GM19463 (cell line): ENCODE measurements at regions not wholly inside any gene's neighbourhood (a gene's known extent, or its start where the extent isn't known, plus 50 kb on each side); places are given as distances from the start of the nearest gene placed in this dataset.
"Not testable (repeated sequence)": the region's sequence is repeated elsewhere in the genome, so short reads cannot be mapped to it uniquely, and the experiment has no call there.

Experiments
- ATAC-seq: cut with Tn5 transposase; IDR thresholded peaks from one replicate; pipeline ENCODE4 v1.9.1; 2021; ENCODE audit warnings: mild to moderate bottlenecking, moderate library complexity; ENCODE audit not compliant: unreplicated experiment

DNA sequence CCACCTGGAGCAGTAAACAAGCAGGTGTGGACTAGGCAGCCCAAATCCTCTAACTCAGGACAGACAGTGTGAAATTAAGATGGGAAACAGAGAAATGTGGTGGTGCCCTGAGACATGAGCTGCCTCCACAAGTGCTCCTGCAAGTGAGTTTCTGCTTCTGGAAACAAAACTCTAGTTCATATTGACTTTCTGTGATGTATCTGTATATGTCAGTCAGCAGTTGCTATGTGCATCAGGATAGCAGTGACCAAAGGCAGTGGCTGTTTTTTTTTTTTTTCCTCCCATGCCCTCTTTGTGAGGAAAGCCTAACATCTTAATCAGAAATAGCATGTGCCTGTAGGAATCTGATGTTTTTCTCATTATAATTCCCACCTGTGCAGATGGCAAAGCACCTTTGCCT, 318.4 kb upstream of the SEMA6A start:
- ATAC-seq = no peak

DNA sequence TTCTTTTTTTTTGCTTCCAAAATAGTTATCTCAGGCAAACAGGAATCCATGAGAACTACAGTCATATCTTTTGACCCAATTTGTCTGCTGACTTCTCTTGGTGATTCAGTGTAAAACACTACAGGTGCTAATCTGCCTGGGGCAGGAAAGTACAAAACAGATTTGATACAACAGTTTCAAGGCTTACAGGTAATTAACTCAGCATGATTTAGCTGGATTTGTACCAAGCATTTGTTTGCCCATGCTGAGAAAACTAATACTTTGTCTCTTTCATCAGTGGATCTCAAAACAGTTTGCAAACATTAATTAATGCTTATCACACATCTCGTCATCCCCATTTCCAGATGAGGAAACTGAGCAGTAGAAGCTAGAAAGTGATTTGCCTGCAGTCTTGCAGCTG, 312.5 kb upstream of the SEMA6A start:
- no peak for ATAC-seq

DNA sequence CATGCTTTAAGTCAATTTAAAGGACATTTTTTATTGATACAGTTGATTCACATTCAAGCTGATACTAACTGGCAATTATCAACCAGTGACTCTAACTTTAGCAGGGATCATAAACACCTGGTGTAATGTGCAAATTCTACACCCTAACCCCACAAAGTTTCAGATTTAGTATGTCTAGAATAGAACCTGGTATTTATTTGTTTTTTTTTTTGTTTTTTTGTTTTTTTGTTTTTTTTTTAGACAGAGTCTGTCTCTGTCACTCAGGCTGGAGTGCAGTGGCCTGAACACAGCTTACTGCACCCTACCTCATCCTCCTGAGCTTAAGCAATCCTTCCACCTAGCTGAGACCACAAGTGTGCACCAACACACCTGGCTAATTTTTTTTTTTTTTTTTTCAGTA, 311.2 kb upstream of the SEMA6A start:
- ATAC-seq = peak; percentile 46

DNA sequence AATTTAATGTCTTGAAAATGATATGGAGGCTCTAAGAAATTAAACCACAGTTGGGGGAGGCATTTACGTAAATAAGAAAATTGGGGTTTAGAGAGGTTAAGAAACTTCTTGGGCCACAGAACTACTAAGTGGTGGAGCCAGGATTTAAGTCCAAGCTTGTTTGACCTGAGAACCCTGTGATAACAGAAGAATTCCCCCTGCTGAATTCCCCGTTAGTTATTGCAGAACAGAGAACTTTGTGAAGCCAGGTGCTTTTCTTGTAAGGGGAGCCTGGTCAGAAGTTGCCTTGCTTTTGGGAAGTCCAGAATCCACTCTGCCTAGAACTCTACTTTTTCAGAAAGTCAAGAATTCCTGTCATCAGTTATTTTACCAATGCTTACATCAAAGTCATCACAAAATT, 309.3 kb upstream of the SEMA6A start:
- ATAC-seq = peak; percentile 60

DNA sequence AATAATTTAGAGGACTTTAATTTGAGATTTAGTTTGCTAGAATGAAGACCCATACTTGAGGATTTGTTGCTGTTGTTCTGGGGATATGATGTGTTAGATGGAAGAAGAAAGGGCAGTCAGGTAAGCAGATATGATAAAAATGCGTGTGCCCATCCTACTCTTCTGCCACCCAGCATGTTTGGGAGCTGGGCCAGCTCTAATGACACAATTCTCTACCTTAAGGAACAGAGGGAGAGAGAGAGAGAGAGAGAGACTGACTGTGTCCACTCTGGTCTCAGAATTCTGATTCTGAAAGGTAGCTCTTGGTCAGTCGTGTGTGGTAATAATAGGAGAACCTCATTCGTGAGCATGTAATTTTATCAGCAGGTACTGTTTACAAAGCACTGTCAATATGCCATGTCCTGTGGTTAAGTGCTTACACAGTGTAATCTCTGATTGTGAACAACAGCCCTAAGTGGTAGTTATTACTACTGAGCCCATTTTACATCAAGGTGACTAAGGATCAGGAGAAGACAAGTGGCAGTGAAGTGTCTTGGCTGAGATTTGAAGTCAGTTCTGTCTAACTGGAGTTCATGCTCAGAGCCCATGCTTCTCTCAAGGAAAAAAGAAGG, 307.4 kb upstream of the SEMA6A start:
- ATAC-seq = no peak

DNA sequence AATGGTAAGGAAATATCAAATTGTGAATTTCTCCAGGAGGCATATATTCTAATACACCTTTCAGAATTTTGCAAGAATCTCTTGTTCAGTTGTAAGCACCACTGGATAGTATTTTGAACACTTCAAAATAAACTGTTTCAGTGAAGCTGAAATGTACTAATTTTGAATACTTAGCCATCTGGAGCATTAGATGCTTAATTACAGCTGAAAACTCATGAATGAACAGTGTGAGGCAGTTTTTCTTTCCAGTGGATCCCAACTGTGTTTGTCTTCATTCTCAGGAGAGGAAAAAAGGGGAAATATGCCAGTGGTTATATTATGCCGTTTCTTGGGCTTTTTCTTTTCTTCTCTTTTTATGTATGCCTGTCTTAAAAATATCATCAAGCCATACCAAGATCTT, 306.0 kb upstream of the SEMA6A start:
- no peak for ATAC-seq

DNA sequence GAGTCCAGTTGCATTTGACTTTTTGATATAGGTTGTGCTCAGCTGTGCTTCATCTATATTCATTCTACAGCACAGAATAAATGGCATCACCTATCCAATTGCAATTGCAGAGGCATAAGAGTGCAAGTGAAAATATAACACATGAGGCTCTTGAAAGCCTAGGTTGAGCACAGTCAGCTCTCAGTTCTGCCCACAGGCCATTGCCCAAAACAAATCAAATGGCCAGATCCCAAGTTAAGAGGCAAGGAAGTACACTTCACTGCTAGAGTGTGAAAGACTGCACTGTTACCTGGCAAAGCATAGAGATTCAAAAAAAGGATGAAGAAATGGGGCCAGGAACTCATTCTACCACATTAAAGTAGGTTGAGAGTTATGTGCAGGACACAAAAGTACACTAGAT, 305.5 kb upstream of the SEMA6A start:
- no peak for ATAC-seq

DNA sequence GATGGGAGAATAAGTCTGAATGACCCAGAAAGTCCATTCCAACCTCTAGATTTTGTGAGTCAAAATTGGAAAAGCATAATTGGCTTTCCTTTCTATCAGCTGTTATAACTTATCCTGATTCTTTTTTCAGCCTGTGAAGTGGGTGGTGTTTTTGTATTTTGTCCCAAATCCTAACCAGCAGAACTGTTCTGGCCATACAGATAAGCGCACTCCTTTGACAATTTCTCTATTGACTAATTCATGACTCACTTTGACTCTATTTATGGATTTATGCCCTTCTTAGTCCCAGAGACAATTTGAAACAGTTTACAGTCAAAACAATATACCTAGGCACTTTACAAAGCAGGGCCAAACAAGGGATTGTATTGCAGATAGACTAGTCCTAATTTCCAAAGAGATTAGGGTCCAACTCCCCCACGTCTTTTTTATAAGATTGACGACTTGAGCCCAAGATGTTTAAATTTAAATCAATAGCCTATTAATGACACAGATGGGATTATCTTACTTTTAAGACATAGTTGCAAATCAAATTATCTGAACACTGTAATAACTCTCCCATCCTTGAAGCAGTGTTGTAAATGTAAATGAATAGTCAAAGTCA, 301.7 kb upstream of the SEMA6A start:
- no peak for ATAC-seq

DNA sequence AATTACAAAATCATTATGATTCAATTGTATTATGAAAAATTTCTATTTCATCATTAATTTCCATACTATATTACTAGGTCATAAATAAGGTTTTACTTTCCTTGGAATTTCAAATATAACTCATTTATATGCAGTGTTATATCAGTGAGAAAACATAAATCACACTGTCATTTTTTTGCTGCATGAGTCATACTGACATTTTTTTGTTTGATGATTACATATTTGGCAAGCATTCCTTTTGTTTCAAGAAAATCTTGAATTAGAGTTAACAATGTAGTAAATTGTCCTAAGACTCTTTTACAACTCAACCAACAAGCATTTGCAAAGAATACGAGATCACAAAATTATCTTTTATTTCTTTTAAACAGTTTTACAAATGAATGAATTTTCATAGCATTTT, 298.4 kb upstream of the SEMA6A start:
- no peak for ATAC-seq

DNA sequence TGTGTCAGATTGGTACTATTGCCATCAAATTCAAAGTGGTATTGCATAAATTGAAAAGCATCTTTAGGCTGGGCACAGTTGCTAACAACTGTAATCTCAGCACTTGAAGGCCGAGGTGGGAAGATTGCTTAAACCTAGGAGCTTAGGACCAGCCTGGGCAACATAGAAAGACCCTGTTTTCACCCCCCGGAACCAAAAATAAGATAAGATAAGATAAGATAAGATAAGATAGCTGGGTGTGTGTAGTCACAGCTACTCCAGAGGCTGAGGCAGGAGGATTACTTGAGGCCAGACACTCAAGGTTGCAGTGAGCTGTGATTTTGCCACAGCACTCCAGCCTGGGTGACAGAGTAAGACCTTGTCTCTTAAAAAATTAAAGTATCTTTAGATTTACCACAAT, 297.9 kb upstream of the SEMA6A start:
- ATAC-seq = no peak

DNA sequence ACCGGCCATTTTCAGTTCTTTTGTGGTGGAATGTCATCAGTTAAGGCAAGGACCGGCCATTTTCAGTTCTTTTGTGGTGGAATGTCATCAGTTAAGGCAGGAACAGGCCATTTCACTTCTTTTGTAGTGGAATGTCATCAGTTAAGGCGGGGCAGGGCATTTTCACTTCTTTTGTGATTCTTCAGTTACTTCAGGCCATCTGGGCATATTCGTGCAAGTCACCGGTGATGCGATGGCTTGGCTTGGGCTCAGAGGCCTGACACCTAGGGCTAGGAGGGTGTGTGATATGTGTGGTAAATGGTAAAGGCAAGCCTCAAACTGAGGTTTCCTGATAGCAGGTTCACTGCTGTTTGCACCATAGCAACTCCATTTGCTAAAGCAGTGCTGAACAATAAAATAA, 293.2 kb upstream of the SEMA6A start:
- ATAC-seq = not testable (repeated sequence)

DNA sequence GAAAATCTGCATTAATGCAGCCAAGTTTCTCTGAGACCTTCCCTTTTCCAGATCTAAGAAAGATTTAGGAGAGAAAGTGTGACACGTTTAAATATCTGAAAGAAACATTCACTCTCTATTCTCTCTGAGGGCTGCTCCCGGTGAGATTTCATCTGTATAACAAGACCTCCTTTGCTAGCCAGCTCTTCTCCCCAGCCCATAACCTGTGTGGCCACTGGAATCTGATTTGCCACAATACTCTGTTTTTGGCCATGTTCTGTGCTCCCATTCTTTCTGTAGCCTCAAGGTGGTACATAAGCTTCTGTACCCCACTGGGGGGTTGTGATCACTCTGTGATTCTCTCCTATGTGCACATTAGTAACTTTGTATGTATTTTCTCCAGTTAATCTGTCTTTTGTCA, 291.0 kb upstream of the SEMA6A start:
- ATAC-seq = no peak

DNA sequence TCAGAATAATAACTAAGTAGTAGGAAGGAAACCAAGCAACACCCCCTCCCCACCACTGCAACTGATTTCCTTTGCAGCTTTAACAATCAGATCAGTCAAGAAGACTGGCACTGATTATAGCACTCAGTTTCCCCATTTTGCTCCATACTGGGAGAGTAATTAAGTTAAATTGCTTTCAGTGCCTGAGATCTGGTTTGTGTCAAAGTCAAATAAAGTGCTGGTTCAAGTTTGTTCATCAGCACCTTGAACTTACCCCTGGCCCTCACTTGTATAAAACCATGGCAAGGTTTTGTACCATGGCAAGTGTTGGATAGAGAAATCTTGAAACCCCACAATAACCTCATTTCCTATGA, 290.2 kb upstream of the SEMA6A start:
- no peak for ATAC-seq

DNA sequence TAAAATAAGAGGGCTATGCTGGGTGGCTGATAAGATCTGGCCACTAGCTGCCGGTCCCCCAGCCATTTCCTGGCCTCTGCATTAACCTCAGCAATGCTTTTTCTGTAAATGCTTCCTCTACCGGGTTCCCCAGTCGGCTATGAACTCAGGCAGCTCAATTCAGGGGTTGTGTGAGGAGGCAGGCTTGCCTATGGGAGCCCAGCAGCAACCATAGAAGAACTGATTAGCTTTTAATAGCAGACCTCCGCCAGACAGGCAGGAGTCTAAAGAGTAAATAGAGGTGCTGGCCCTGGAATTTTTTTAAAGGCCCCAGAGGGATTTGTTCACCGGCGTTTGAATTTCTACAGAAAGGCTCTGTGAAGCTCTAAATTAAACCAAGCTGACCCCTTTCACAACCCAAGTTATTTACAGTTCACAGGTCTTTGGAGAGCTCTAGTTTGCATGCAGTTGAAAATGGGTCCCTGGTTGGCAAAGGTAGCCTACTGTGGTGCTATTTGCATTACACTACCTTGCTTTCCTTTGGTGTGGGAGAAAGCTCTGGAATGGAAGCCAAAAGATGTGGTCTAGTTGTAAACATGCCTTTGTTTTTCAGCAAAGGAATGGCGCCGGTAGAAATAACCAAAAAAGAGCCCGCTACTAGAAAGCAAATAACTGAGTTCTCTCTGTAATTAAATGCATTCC, 289.7 kb upstream of the SEMA6A start:
- ATAC-seq = no peak

DNA sequence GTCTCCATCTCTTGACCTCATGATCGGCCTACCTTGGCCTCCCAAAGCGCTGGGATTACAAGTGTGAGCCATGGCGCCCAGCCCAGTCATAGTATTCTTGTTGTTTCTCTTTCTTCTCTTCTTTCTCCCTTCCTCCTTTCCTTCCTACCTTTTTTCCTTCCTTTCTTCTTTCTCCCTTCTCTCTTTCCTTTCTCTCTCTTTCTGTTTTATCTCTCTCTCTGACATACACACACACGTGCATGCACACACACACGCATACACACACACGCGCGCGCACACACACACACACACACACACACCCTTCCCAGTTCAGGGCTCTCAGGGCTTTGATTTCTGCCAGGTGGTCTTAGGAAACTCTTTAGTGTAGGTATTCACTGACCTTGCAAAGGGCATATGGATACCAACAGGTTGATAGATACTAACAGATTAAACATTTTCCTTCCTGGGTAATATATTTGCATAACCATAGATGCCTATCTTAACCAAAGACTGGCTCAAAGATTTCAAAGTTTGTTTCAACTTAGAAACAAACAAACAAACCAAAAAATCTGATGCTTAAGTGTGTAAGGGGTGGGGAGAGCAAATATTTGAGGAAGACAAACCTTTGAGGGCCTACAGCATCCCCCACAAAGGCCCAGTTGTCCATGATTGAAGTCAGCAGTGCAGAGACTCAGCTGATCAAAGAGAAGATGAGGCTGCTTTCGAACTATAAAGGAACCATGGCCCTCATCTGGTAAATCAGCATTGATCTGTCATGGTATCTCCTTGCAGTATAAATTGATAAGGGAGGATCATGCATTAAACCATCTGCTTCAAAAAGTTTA, 288.2 kb upstream of the SEMA6A start:
- no peak for ATAC-seq

DNA sequence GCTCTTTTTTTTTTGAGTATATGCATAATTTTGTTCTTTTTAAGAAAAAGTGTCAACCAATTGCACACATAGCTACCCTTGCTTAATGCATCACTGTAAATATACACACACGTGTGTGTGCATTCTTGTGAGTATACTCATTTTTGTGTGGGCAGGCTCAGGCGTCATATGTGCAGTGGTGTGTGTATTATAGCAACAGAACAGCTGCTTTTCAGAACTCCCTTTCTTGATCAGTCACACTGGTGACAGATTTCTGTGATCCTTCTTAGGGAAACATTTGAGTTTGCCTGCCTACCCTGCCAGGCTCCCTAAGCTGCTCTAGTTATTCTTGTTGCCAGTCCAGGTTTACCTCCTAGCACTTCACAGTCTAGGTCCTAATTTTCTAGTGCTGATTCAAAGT, 287.0 kb upstream of the SEMA6A start:
- ATAC-seq = no peak

DNA sequence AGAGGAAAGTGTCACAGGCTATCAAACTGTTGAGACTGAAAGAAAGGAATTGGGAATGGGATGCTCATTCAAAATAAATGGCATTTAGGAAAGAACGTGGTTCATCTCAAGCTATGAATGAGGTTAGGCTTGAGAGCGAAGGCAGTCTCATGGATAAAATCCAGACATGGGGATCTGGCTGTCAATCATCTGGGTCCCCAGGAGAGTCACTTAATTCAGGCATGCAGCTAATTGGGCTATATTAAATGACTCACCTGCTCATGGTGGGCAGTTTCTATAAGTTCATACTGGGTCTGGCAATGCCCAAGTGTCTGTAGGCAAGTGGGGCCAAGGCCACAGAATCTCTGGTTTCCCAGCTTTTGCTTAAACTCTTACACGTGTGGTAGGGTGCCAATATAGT, 286.5 kb upstream of the SEMA6A start:
- ATAC-seq = no peak

DNA sequence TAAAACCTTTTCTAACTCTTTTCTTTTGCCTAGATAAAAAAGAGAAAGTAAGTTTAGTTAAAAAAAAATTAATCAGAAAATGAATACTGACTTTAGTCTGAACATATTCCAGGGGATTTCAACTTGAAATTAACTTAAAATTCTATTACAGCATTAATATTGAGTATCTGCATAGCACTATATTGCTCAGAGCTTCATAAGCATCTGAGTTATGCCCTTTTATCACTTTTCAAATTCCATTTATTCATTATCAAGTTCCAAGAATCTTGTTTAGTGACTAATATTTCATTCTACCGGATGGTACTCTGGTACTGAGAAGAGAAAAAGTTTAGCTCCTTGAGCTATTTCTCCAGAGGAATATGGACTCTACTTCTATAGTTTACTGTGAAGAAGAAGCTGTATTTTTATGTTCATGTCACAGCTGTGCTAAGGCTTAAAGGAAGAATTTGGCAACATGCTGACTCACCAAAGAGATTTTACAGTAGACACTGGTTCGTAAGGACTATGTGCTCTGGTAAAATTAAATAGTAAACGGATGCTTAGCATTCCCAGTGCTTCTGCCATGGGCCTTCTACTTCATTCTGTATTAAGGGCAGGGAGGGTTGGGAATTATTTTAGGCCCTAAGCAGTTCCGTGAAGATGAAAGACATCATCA, 285.2 kb upstream of the SEMA6A start:
- ATAC-seq = no peak

DNA sequence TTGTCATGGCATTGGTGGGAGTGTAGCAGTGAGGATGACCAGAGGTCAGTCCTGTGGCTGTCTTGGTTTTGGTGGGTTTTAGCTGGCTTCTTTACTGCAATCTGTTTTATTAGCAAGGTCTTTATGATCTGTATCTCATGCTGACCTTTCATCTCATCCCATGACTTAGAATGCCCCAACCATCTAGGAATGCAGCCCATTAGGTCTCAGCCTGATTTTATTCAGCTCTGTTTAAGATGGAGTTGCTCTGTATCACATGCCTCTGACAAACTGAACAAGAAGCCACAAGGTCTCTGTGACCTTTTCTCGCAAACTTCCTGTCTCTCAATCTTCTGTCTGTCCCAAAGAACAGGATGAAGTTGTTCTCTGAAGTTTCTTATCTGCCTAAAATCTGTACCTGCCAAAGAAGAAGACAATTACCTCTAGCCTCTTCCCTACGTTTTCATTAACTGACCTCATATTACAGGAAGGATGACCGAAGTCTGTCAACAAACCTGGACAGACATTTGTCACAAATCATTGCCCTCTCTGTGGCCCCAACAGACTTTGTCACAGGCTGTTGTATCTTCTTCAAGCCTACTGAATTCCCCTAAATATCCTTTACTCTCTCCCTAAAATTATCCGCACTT, 284.2 kb upstream of the SEMA6A start:
- ATAC-seq = no peak

DNA sequence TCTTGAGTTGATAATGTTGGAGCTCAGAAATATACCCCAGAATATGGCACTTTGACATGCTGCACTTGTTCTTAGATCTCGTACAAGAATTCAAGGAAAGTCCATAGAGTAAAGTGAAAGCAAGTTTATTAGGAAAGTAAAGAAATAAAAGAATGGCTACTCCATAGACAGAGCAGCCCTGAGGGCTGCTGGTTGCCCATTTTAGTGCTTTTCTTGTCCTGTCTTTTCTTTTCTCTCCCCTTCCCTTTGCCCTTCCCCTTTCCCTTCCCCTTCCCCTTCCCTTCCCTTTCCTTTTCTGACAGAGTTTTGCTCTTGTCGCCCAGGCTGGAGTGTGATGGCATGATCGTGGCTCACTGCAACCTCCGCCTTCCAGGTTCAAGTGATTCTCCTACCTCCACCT, 283.4 kb upstream of the SEMA6A start:
- ATAC-seq = not testable (repeated sequence)

DNA sequence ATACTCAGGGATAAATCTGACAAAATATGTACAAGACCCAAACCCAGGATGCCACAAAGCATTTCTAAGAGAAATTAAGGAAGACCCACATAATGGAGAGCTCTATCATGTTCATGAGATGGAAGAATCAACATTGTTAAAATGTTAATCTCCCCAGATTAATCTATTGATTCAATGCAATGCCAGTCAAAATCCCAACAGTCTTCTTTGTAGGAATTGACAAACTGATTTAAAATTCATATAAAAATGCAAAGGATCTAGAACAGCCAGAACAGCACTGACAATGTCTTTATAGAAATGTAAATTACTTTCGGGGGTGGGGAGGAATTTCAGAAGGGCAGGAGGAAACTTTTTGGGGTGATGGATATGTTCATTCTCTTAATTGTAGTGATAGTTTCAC, 281.6 kb upstream of the SEMA6A start:
- ATAC-seq = no peak
